T-helper 2 cell treated with Interferon-gamma antibody and Interleukin-4, amounts not matched to agents 5 μg/mL and 100 μg/mL, for 36 hours (primary cell): ENCODE measurements at regions not wholly inside any gene's neighbourhood (a gene's known extent, or its start where the extent isn't known, plus 50 kb on each side); places are given as distances from the start of the nearest gene placed in this dataset.

Experiments used
- DNase-seq: peaks from one replicate; pipeline ENCODE4 v3.0.0; 2021; ENCODE audit warnings: low spot score
- H3K27ac Mint-ChIP-seq: one replicate; pipeline ENCODE4 v1.8.0; 2021; ENCODE audit warnings: mild to moderate bottlenecking, mixed read lengths
- H3K27me3 Mint-ChIP-seq: one replicate; pipeline ENCODE4 v1.8.0; 2021; ENCODE audit warnings: low read depth, mixed read lengths
- H3K36me3 Mint-ChIP-seq: one replicate; pipeline ENCODE4 v1.8.0; 2021; ENCODE audit warnings: low read depth, mixed read lengths
- H3K4me1 Mint-ChIP-seq: one replicate; pipeline ENCODE4 v1.8.0; 2021; ENCODE audit warnings: low read depth, mixed read lengths
- H3K4me3 Mint-ChIP-seq: one replicate; pipeline ENCODE4 v1.8.0; 2022; ENCODE audit warnings: mild to moderate bottlenecking, moderate library complexity, mixed read lengths
- H3K9me3 Mint-ChIP-seq: one replicate; pipeline ENCODE4 v1.8.0; 2021; ENCODE audit warnings: mixed read lengths

- no peak overlapping the region for H3K4me3 Mint-ChIP-seq
- peaks cover 5% of the 10 kb centered on the region for H3K9me3 Mint-ChIP-seq
- no peak overlapping the region for H3K27ac Mint-ChIP-seq
- no peaks in the 10 kb centered on the region for H3K27me3 Mint-ChIP-seq
- no peaks in the 10 kb centered on the region for H3K36me3 Mint-ChIP-seq
- H3K4me1 Mint-ChIP-seq = no peaks in the 10 kb centered on the region
- DNase-seq = no peak
Observed at GRCh38 chr2:5938566-5938896, 246.3 kb downstream of the SOX11 start.

GRCh38 chr2:5939553-5939952 is 247.4 kb downstream of the SOX11 start:
- Mint-ChIP-seq H3K27ac (no peak overlapping the region), H3K9me3 (peaks cover 5% of the 10 kb centered on the region), H3K4me1 (no peaks in the 10 kb centered on the region), H3K27me3 (no peaks in the 10 kb centered on the region), H3K4me3 (no peak overlapping the region), H3K36me3 (no peaks in the 10 kb centered on the region)
- no peak for DNase-seq

GRCh38 chr2:5940596-5941535 is 248.7 kb downstream of the SOX11 start:
- Mint-ChIP-seq H3K9me3 (no peaks in the 10 kb centered on the region), H3K27ac (no peak overlapping the region), H3K4me3 (no peak overlapping the region), H3K36me3 (no peaks in the 10 kb centered on the region), H3K27me3 (no peaks in the 10 kb centered on the region), H3K4me1 (no peaks in the 10 kb centered on the region)
- no peak for DNase-seq

- no peak for DNase-seq
- H3K27ac Mint-ChIP-seq = no peak overlapping the region
- no peak overlapping the region for H3K4me3 Mint-ChIP-seq
- no peaks in the 10 kb centered on the region for H3K27me3 Mint-ChIP-seq
- no peaks in the 10 kb centered on the region for H3K36me3 Mint-ChIP-seq
- H3K9me3 Mint-ChIP-seq = no peaks in the 10 kb centered on the region
- H3K4me1 Mint-ChIP-seq = no peaks in the 10 kb centered on the region
Observed at GRCh38 chr2:5942204-5942603, 250.0 kb downstream of the SOX11 start.

GRCh38 chr2:5945742-5946141 is 253.6 kb downstream of the SOX11 start:
- no peak overlapping the region for H3K4me3 Mint-ChIP-seq
- no peaks in the 10 kb centered on the region for H3K4me1 Mint-ChIP-seq
- H3K9me3 Mint-ChIP-seq = no peaks in the 10 kb centered on the region
- no peaks in the 10 kb centered on the region for H3K27me3 Mint-ChIP-seq
- DNase-seq = no peak
- H3K36me3 Mint-ChIP-seq = no peaks in the 10 kb centered on the region
- no peak overlapping the region for H3K27ac Mint-ChIP-seq

GRCh38 chr2:5946225-5947115 is 254.3 kb downstream of the SOX11 start:
- Mint-ChIP-seq H3K36me3 (no peaks in the 10 kb centered on the region), H3K27me3 (no peaks in the 10 kb centered on the region), H3K4me1 (no peaks in the 10 kb centered on the region), H3K9me3 (no peaks in the 10 kb centered on the region), H3K4me3 (no peak overlapping the region), H3K27ac (no peak overlapping the region)
- DNase-seq = no peak

GRCh38 chr2:5950736-5951135 is 258.6 kb downstream of the SOX11 start:
- no peaks in the 10 kb centered on the region for H3K36me3 Mint-ChIP-seq
- H3K4me1 Mint-ChIP-seq = no peaks in the 10 kb centered on the region
- no peaks in the 10 kb centered on the region for H3K27me3 Mint-ChIP-seq
- no peak for DNase-seq
- no peak overlapping the region for H3K27ac Mint-ChIP-seq
- no peaks in the 10 kb centered on the region for H3K9me3 Mint-ChIP-seq
- H3K4me3 Mint-ChIP-seq = no peak overlapping the region

GRCh38 chr2:5951471-5951870 is 259.3 kb downstream of the SOX11 start:
- Mint-ChIP-seq H3K4me3 (no peak overlapping the region), H3K27me3 (no peaks in the 10 kb centered on the region), H3K9me3 (no peaks in the 10 kb centered on the region), H3K27ac (no peak overlapping the region), H3K4me1 (no peaks in the 10 kb centered on the region), H3K36me3 (no peaks in the 10 kb centered on the region)
- DNase-seq = no peak

GRCh38 chr2:5953525-5953924 is 261.3 kb downstream of the SOX11 start:
- H3K27me3 Mint-ChIP-seq = no peaks in the 10 kb centered on the region
- H3K9me3 Mint-ChIP-seq = no peaks in the 10 kb centered on the region
- no peak overlapping the region for H3K4me3 Mint-ChIP-seq
- no peaks in the 10 kb centered on the region for H3K4me1 Mint-ChIP-seq
- H3K36me3 Mint-ChIP-seq = no peaks in the 10 kb centered on the region
- no peak for DNase-seq
- H3K27ac Mint-ChIP-seq = no peak overlapping the region

GRCh38 chr2:5954509-5954908 is 262.3 kb downstream of the SOX11 start:
- H3K27me3 Mint-ChIP-seq = no peaks in the 10 kb centered on the region
- no peak for DNase-seq
- no peak overlapping the region for H3K27ac Mint-ChIP-seq
- no peaks in the 10 kb centered on the region for H3K4me1 Mint-ChIP-seq
- no peak overlapping the region for H3K4me3 Mint-ChIP-seq
- H3K36me3 Mint-ChIP-seq = no peaks in the 10 kb centered on the region
- H3K9me3 Mint-ChIP-seq = no peaks in the 10 kb centered on the region

- H3K4me3 Mint-ChIP-seq = no peak overlapping the region
- no peaks in the 10 kb centered on the region for H3K36me3 Mint-ChIP-seq
- no peaks in the 10 kb centered on the region for H3K9me3 Mint-ChIP-seq
- no peak overlapping the region for H3K27ac Mint-ChIP-seq
- no peaks in the 10 kb centered on the region for H3K4me1 Mint-ChIP-seq
- DNase-seq = no peak
- H3K27me3 Mint-ChIP-seq = no peaks in the 10 kb centered on the region
Observed at GRCh38 chr2:5955921-5956320, 263.7 kb downstream of the SOX11 start.

GRCh38 chr2:5959836-5960820 is 267.9 kb downstream of the SOX11 start:
- Mint-ChIP-seq H3K4me3 (no peak overlapping the region), H3K27ac (no peak overlapping the region), H3K9me3 (peaks cover 3% of the 10 kb centered on the region), H3K4me1 (no peaks in the 10 kb centered on the region), H3K27me3 (no peaks in the 10 kb centered on the region), H3K36me3 (no peaks in the 10 kb centered on the region)
- no peak for DNase-seq

GRCh38 chr2:5967506-5967905 is 275.3 kb downstream of the SOX11 start:
- Mint-ChIP-seq H3K27ac (no peak overlapping the region), H3K36me3 (no peaks in the 10 kb centered on the region), H3K9me3 (peaks cover 3% of the 10 kb centered on the region), H3K4me1 (no peaks in the 10 kb centered on the region), H3K27me3 (no peaks in the 10 kb centered on the region), H3K4me3 (no peak overlapping the region)
- no peak for DNase-seq
